Pancreas (tissue), 10 donors: ENCODE measurements at regions not wholly inside any gene's neighbourhood (a gene's known extent, or its start where the extent isn't known, plus 50 kb on each side); places are given as distances from the start of the nearest gene placed in this dataset.

Experiments used
- ATAC-seq, 4 donors: fragments of 200-7000 bp; cut with Tn5 transposase; one replicate each; pipeline versions ENCODE4 v1.8.0 to v1.9.1; 2020; ENCODE audit warnings: mild to moderate bottlenecking in 4 of 4, moderate library complexity in 4 of 4
- DNase-seq, 6 donors: peaks; one replicate each; pipeline ENCODE4 v3.0.0-alpha.2; 2020
- FAIRE-seq: peaks from 2 replicates; lab custom pipeline; 2012; peaks lifted over from hg19 to GRCh38; lab: Jason Lieb, UNC
- H3K27ac ChIP-seq, 4 donors: fragments of 200-600 bp; sonication (generic); 1 replicate in 3 of 4; 2 replicates in 1 of 4; pipeline versions ENCODE4 v1.5.0 to v1.8.0; 2020
- H3K27me3 ChIP-seq, 4 donors: fragments of 200-600 bp; one replicate each; pipeline ENCODE4 v1.8.0; 2021
- H3K36me3 ChIP-seq, 3 donors: fragments of 200-600 bp; sonication (generic) in 1 of 3; one replicate each; pipeline versions ENCODE4 v1.5.0 to v1.8.0; 2020 to 2021
- H3K4me1 ChIP-seq, 3 donors: fragments of 200-600 bp; one replicate each; pipeline ENCODE4 v1.8.0; 2021
- H3K4me3 ChIP-seq, 4 donors: fragments of 200-600 bp; sonication (generic) in 2 of 4; one replicate each; pipeline versions ENCODE4 v1.5.0 to v1.8.0; 2020 to 2021
- H3K9me3 ChIP-seq, 4 donors: fragments of 200-600 bp; one replicate each; pipeline ENCODE4 v1.8.0; 2021
- CTCF ChIP-seq, 4 donors: fragments of 200-600 bp; sonication (generic) in 3 of 4; IDR thresholded peaks; one replicate each; pipeline versions ENCODE4 v1.5.0 to v1.8.0; 2021; ENCODE audit warnings: antibody characterized with exemption in 4 of 4
- WGBS, 2 donors: extraction: QIAGEN DNeasy Blood & Tissue Kit; methylation state at CpG; one replicate each; pipeline ENCODE4 v1.1.7; 2013; 5-methylcytosine and 5-hydroxymethylcytosine counted together
- intact Hi-C, 3 donors: fragments of 100-400 bp; cut with DNase I; formaldehyde crosslinking; loops; one replicate each; pipeline versions ENCODE4 v1.11.1 to v1.14.2; 2022
- donor health status: healthy with polysubstance abuse.
- donor health status: DM: no; HTN: no; CAD: no; lungs with moderate emphysema.
- donor health status: DM: no; HTN: no; CAD: no.
- donor health status: control.
- donor health status: control.
- donor health status: Bipolar disorder and iron deficiency.
- donor health status: DM: yes; HTN: yes; CAD: no.
- donor health status: DM: no; HTN: no; CAD: no.
- donor health status: DM: no; HTN: no; CAD: no.
- donor health status: DM: yes; HTN: yes; CAD: no.

- WGBS, 2 donors: 37 to 44% methylated on average over 6 of the region's 6 CpGs
- no peak overlapping the region for H3K4me3 ChIP-seq
These were observed 136.7 kb upstream of the FAM20A start for GRCh38 chr17:68737761-68738443.

GRCh38 chr17:68734931-68735330, 133.8 kb upstream of the FAM20A start:
- Histone ChIP-seq H3K27me3 (no peaks in the 10 kb centered on the region), H3K36me3 (no peaks in the 10 kb centered on the region), H3K4me3 (no peak overlapping the region), H3K27ac (no peak overlapping the region), H3K4me1 (peaks cover 7 to 27% (median 22%) of the 10 kb centered on the region in 3 donors), H3K9me3 (no peaks in the 10 kb centered on the region)
- no peak for TF ChIP-seq CTCF (IDR thresholded peaks at IDR 0.05)
- intact Hi-C loops: no loop called here
- no peak for FAIRE-seq
- no peak for ATAC-seq
- DNase-seq: no peak

More at GRCh38 chr17:68737761-68738443, 136.7 kb upstream of the FAM20A start:
- no peak overlapping the region for H3K27ac ChIP-seq
- no peaks in the 10 kb centered on the region for H3K36me3 ChIP-seq
- FAIRE-seq (no peak), ATAC-seq (peak in 3 of 4 donors; percentile 37 to 58 (median 43)), DNase-seq (no peak)
- H3K4me1 ChIP-seq: peaks cover 5 to 24% (median 22%) of the 10 kb centered on the region in 3 donors
- no peaks in the 10 kb centered on the region for H3K27me3 ChIP-seq
- no peak for TF ChIP-seq CTCF (IDR thresholded peaks at IDR 0.05)
- no peaks in the 10 kb centered on the region for H3K9me3 ChIP-seq
- intact Hi-C loops: no loop called here

GRCh38 chr17:68734187-68734900, 133.2 kb upstream of the FAM20A start:
- DNase-seq (no peak), ATAC-seq (peak in 3 of 4 donors; percentile 12 to 46 (median 14)), FAIRE-seq (no peak)
- 78 to 81% methylated on average over 6 of the region's 6 CpGs for WGBS, 2 donors
- Histone ChIP-seq H3K27me3 (no peaks in the 10 kb centered on the region), H3K9me3 (no peaks in the 10 kb centered on the region), H3K4me3 (no peak overlapping the region), H3K36me3 (no peaks in the 10 kb centered on the region), H3K27ac (no peak overlapping the region), H3K4me1 (peaks cover 7 to 27% (median 22%) of the 10 kb centered on the region in 3 donors)
- intact Hi-C loops: no loop called here
- no peak for TF ChIP-seq CTCF (IDR thresholded peaks at IDR 0.05)

- ATAC-seq (peak; percentile 40 to 92 (median 76)), FAIRE-seq (no peak), DNase-seq (peak in 2 of 6 donors; percentile 4 to 60)
- TF ChIP-seq CTCF (IDR thresholded peaks at IDR 0.05): no peak
- Histone ChIP-seq H3K9me3 (no peaks in the 10 kb centered on the region), H3K27ac (peak overlapping the region in 2 of 4 donors; percentile 39 to 44), H3K4me3 (no peak overlapping the region), H3K4me1 (peaks cover 7 to 27% (median 22%) of the 10 kb centered on the region in 3 donors), H3K27me3 (no peaks in the 10 kb centered on the region), H3K36me3 (no peaks in the 10 kb centered on the region)
- 10 to 15% methylated on average over 4 of the region's 4 CpGs for WGBS, 2 donors
- intact Hi-C loops: no loop called here
These were observed 132.3 kb upstream of the FAM20A start for GRCh38 chr17:68733241-68734176.
